GM12873 (cell line): ENCODE measurements at regions not wholly inside any gene's neighbourhood (a gene's known extent, or its start where the extent isn't known, plus 50 kb on each side); places are given as distances from the start of the nearest gene placed in this dataset.

Source experiments
- TF ChIP-seq, protein P1 (sequence below): IDR thresholded peaks from 2 replicates; pipeline ENCODE4 v1.5.1; 2012; ENCODE audit warnings: low read depth, mild to moderate bottlenecking, moderate library complexity, low read length, control low read depth; ENCODE audit not compliant: insufficient read depth; ENCODE audit errors: missing control alignments

DNA sequence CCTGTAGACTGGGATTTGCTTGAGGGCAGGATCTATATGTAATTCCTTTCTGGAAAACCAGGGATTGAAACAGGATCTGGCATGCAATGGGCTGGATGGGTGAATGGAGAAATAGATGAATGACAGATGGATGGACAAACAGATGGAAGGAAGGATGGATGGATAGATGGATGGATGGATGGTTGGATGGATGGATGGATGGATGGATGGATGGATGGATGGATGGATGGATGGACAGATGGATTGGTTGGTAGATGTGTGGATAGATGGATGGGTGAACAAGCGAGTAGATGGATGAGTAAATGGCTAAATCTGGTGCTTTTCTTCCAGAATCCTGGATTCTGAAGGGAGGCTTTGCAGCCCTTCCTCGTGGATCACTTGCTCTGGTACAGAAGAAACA is 162.5 kb upstream of the SMIM23 start:
- TF ChIP-seq, protein P1, sequence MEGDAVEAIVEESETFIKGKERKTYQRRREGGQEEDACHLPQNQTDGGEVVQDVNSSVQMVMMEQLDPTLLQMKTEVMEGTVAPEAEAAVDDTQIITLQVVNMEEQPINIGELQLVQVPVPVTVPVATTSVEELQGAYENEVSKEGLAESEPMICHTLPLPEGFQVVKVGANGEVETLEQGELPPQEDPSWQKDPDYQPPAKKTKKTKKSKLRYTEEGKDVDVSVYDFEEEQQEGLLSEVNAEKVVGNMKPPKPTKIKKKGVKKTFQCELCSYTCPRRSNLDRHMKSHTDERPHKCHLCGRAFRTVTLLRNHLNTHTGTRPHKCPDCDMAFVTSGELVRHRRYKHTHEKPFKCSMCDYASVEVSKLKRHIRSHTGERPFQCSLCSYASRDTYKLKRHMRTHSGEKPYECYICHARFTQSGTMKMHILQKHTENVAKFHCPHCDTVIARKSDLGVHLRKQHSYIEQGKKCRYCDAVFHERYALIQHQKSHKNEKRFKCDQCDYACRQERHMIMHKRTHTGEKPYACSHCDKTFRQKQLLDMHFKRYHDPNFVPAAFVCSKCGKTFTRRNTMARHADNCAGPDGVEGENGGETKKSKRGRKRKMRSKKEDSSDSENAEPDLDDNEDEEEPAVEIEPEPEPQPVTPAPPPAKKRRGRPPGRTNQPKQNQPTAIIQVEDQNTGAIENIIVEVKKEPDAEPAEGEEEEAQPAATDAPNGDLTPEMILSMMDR = no peak

DNA sequence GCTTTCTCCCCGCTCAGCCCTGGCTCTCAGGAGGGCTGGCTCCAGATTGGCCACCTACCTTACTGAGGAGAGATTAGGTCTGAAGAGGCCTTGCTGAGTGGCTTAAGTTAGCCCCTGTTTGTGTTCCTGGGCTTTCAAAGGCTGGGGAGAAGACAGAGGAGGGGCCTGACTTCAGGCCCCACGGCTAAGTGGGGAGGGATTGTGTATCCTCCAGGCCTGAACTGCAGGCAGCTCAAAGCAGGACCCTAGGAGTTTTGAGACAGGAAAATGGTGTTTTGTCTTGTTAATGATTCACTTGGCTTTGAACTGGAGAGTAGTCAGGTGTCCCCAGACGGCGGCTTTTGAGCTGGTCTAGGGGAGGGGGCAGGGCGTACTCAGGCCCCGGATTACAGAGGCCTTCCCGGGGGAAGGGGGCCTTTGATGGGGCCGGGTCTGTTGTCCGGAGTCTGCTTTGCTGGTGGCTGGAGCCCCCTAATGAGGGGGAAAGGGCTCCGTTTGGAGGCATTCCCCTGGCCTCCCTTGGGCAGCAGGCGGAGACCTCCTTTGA is 162.0 kb upstream of the SMIM23 start:
- TF ChIP-seq, protein P1 = no peak

DNA sequence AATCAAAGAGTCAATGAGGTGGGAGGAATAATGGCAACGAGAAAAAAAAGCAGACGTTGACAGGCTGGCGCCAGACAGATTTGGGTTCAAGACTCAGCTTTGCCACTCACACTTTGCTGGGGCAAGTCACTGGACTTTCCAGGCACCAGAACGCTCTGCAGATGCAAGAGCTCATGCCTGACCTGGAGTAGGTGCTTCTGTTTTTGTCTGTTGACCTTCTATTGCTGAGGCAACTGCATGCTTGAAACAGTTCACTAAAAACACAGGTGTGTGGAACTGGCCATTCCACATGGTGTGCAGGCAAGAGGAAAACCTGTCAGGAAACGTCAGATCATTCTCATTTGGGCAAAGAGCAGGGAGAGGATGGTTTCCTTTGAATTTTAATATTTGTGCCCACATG is 161.2 kb upstream of the SMIM23 start:
- TF ChIP-seq, protein P1 = no peak

DNA sequence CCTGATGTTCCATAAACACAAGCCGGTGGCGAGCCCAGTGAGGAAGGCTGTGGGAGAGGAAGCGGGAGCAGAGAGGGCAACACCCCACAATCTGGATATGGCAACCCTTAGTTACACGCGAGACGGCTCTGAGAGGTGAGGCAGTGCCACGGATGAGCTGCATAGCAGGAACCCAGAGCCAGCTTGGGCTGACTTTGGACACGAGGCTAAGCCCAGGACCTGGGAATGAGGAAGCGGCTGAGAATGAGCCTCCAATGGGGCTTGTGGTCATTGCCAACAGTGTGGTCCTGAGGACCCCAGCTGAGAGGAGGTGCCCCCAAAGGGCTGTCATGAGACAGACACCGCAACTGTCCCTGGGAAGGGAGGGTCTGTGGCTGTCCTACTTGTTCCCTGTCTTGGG is 160.0 kb upstream of the SMIM23 start:
- TF ChIP-seq, protein P1 = no peak

DNA sequence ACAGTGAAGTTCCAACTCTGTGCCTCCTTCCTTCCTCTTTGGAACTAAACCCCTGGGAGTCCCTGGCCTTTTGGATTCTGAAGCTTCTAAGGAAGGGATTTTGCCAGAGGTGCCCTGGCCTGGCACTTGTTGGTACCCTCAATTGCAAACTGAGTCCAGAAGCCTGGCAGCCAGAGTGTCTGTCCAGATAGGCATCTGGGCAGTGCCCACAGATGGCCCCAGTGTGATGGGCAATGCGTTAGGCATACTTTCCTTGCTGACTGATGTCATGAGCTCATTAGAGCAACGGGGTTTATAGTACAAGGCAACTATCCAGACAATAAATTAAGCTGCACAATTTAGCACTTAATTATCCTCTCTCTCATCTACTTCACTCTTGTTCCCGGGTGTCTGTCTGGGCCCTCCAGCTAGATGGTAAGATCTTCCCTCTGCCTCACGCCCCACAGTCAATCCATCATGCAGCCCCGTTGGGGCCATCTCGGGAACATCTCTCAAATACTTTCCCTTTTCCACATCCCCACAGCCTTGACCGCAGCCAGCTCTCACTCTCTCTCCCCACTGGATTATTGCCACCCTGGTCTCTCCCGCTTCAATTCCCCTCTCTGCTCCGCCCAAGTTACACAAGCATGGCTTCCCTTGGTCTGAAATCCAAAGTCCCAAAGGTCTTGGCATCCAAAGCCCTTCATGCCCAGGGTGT is 157.5 kb upstream of the SMIM23 start:
- TF ChIP-seq, protein P1 = no peak

DNA sequence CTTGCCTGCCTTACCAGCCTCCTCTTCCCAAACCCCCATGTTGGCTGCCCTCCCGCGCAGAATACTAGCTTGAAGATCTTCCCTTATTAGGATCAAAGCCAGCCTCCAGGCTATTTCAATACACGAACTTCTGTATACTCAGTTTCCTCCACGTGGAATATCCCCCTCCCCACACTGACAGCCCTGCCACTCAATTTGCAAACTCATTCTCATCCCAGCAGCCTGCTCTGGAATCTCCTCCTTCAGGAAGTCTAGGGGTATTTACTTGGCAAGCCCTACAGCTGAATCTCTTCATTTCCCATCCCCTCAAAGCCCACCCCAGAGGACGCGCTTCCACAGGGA is 157.0 kb upstream of the SMIM23 start:
- TF ChIP-seq, protein P1 = no peak

DNA sequence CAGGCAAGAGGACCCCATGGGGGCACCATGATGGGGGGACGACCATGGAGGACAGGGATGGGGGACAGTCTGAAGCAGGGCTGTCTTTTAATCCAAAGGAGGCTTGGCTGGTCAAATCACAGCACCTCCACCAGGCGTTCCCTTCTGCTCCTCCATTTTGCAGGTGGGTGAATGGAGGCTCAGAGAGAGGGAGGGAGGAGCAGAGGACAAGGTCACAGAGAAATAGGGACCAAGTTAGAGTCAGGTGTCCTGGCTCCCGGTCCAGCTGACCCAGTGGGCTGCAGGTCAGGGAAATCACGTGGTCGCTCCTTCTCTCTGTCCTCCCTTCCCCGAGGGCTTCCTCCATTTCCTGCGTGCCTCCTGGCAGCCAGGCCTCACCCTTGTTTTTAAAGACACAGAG is 156.4 kb upstream of the SMIM23 start:
- TF ChIP-seq, protein P1 = no peak
